ENCODE measurements at regions not wholly inside any gene's neighbourhood (a gene's known extent, or its start where the extent isn't known, plus 50 kb on each side); places are given as distances from the start of the nearest gene placed in this dataset.

DNA sequence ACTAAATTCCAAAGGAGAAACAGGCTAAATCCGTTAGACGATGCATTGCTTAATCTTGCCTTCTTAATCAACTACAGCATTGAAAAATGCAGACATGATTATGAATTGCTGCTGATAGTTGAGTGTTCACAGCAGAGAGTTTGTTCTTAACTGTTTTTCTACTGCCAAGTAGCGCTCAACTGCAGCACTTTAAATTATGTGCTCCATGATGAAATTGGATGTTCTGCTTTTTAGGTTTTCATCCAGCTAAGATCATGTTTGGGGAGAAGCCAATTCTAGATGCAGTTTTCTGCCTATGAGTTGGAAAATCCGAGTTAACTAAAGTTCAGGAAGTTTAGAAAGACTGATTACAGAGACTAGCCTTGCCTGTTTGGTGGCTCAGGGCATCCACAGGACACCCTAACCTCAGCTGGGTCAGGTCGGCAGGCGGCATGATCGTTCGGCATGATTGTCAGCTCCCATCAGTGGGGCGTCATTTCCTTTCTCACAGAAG, 119.4 kb upstream of the PIEZO2 start:
- Mint-ChIP-seq H3K4me3 (no peak overlapping the region), H3K4me1 (no peaks in the 10 kb centered on the region), H3K27ac (no peak overlapping the region), H3K9me3 (peaks cover 7 to 15% of the 10 kb centered on the region in 2 donors), H3K27me3 (peaks cover 8% of the 10 kb centered on the region)
- ATAC-seq, result no peak
- DNase-seq, result no peak

DNA sequence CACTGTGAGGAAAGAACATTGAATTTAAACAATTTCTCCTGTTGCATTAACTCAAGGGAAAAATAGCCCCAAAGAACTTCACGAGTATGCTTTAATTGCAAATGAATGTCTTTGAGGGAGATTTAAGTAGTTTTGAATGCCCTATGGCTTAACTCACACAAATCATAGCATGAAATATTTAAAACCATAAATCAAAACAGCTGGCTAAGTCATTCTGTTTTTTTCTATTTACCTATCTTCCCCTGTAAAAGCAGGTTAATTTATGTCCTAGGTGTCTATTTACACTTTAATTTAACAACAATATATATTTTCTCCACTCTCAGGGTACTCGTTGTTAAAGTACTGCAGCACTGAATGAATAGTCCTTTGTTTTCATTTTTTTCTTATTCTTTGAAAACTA, 118.8 kb upstream of the PIEZO2 start:
- Mint-ChIP-seq H3K27me3 (peaks cover 8% of the 10 kb centered on the region), H3K4me3 (no peak overlapping the region), H3K9me3 (peaks cover 13 to 15% of the 10 kb centered on the region in 2 donors), H3K27ac (no peak overlapping the region), H3K4me1 (no peaks in the 10 kb centered on the region)
- DNase-seq (no peak), ATAC-seq (no peak)

DNA sequence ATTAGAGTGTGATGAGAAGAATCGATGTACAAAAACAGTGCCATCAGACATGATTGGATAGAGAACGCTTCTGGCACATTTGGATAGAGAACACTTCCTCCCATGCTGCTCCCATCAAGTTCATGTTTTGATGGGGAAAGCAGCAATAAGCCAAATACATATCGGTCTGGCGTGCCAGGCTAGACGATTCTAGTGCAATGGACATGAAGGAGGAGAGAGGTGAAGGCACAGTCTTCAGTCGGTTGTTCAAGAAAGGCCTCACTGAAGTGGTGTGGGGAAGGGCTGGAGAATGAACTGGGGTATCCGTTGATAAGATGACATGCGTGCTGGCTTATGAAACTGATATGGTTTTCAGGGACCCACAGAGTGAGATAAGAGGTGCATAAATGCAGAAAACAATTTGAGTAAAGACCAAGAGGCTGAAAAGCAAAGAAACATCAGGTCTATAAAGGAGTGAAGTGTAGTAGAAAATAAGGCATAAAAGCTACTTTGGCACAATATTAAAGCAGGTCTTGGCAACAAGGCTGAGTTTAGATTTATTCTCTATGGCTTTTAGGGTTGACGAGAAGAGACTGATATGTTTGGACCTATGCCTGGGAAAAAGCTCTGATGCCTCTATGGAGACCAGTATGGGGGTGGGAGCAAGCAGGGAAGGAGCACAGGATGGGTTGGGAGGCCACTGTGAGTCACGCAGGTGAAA, 117.6 kb upstream of the PIEZO2 start:
- H3K27ac Mint-ChIP-seq, result no peak overlapping the region
- H3K27me3 Mint-ChIP-seq, result peaks cover 8% of the 10 kb centered on the region
- ATAC-seq (no peak), DNase-seq (no peak)
- peaks cover 13 to 15% of the 10 kb centered on the region in 2 donors for H3K9me3 Mint-ChIP-seq
- no peaks in the 10 kb centered on the region for H3K4me1 Mint-ChIP-seq
- H3K4me3 Mint-ChIP-seq, result no peak overlapping the region

DNA sequence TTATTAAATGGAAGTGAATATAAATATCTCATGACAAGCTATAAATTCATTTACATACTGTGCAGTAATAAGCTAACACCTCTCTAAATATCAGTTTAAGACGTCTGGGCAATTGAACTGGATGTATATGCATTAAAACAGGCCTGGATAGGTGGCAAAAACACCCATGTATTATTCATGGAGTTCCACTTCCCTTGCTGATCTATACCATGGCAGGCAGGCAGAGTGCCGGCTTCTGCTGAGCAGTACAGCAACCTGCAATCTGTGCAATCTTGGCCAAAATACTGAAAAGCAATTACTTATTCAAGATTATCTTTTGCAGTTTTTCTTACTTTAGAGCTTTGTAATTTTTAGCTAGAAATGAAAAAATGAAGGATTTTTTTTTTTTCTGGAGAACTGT, 112.1 kb upstream of the PIEZO2 start:
- DNase-seq, result no peak
- Mint-ChIP-seq H3K4me1 (no peaks in the 10 kb centered on the region), H3K4me3 (no peak overlapping the region), H3K9me3 (peaks cover 1 to 13% of the 10 kb centered on the region in 2 donors), H3K27me3 (no peaks in the 10 kb centered on the region), H3K27ac (no peak overlapping the region)
- no peak for ATAC-seq

DNA sequence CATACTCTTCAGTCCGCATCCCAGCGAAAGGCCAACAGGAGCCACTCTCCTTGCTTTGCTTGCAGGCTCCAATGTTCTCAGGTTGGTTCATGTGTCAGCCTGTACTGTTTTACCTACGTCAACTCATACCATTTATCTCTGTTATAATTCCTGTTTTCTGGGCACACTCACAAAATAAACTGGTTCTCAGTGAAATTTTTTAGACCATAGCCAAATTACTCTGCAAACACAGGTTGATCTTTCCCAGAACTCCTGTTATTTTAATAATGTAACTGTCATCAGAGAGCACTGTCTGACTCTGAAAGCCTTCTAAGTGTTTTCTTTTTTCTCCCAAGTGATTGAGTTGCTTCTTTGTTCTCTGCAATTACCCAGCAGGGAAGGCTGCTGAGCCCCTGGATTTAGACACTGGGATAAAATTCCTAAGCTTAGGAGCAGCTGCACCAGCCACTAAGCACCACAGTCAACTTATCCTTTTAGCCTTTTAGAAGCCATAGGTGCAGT, 111.6 kb upstream of the PIEZO2 start:
- no peaks in the 10 kb centered on the region for H3K4me1 Mint-ChIP-seq
- H3K4me3 Mint-ChIP-seq, result no peak overlapping the region
- no peak for ATAC-seq
- H3K27me3 Mint-ChIP-seq, result no peaks in the 10 kb centered on the region
- H3K9me3 Mint-ChIP-seq, result peaks cover 0 to 13% of the 10 kb centered on the region in 2 donors
- DNase-seq, result no peak
- no peak overlapping the region for H3K27ac Mint-ChIP-seq

DNA sequence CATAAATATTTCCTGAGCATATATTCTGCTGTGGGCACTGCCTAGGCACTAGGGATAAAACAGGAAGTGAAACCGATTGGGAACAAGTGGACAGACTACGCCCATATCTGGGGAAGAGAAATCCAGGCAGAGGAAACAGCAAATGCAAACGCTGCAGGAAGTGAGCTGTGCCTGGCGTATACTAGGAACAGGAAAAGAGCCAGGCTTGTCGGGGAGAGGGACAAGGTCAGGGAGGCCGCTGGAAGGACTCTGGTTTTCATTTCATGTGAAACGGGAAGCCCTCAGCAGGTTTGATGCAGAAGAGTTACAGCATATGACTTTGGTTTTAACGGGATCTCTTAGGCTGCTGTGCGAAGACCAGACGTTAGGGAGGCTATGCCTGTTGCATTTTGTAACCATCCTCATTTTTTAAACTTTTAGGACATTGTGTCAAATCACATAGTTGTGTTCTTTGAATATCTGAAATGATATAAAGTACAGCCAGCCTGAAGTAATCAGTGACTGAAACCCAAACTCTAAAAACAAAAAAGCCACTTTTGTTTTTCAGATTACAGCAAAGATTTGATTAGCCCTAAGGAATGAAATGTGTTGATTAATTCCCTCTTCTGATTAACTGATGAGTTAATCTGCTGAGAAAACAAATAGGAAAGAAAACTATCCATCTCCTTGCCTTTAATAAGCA, 110.2 kb upstream of the PIEZO2 start:
- Mint-ChIP-seq H3K27me3 (no peaks in the 10 kb centered on the region), H3K4me3 (no peak overlapping the region), H3K27ac (no peak overlapping the region), H3K9me3 (peaks cover 0 to 8% of the 10 kb centered on the region in 2 donors), H3K4me1 (no peaks in the 10 kb centered on the region)
- no peak for ATAC-seq
- DNase-seq, result no peak

DNA sequence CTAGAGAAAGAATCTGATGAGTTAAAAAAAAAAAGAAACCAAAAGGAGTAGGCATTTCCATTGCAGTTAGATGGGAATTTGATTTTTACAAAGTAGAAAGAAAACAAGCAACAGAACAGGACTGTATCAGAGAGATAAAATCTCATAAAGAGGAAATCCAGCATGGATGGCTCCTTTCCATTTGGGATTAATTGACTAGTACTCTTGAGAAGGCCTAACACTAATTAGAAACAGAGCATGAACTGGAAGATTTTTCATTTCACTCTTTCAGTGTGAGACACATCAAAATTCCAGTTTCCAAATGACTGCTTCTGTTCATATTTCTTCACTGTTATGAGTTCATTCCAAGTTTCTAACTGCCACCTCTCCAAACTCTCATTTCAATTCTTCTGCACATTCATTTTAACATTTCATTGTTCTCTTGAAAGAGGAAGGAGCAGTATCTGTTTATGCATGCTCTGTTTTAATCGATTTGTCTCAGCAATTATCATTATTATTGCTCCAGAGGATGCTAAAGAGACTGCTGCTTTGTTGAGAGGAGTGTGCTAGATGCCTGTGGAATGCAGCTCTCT, 108.8 kb upstream of the PIEZO2 start:
- ATAC-seq (no peak), DNase-seq (no peak)
- Mint-ChIP-seq H3K4me3 (no peak overlapping the region), H3K9me3 (no peaks in the 10 kb centered on the region), H3K27me3 (no peaks in the 10 kb centered on the region), H3K27ac (no peak overlapping the region), H3K4me1 (no peaks in the 10 kb centered on the region)

DNA sequence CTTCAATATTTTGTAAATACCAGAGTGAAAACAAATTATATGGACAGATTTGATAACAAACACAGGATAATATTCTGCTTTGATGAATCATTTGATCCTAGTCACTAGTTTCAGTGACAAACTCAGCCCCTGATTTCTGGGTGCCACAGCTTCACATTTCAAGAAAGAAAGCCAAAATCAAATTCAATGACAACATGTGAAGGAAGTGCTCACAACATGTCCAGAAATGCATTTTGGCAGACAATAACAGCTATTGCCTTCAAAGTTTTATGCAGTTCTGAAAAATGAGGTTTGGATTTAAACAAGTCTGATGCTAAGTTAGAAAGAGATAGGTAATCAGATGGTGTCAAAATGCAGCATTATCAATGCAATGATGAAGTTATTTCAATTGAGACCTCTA, 106.9 kb upstream of the PIEZO2 start:
- no peak for DNase-seq
- no peak for ATAC-seq
- no peak overlapping the region for H3K4me3 Mint-ChIP-seq
- H3K9me3 Mint-ChIP-seq, result peaks cover 0 to 6% of the 10 kb centered on the region in 2 donors
- H3K27ac Mint-ChIP-seq, result no peak overlapping the region
- no peaks in the 10 kb centered on the region for H3K4me1 Mint-ChIP-seq
- no peaks in the 10 kb centered on the region for H3K27me3 Mint-ChIP-seq

DNA sequence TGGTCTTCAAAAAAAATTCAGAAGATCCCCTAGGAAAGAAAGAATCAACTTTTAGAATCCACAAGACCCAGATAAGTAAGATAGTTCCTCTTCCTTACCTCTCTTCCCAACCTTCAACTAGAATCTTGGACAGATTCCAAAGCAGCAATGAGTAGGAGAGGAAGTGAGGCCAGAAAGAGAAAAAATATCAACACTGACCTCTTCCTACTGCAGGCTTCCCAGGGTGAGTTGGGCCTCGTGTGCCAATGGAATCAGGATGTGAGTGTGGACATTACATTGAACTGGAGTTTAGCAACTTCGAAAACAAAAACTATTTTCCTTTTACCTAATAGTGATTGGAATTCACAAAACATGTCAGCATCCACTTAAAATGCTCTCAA, 102.5 kb upstream of the PIEZO2 start:
- Mint-ChIP-seq H3K4me1 (no peaks in the 10 kb centered on the region), H3K9me3 (peaks cover 0 to 6% of the 10 kb centered on the region in 2 donors), H3K4me3 (no peak overlapping the region), H3K27me3 (no peaks in the 10 kb centered on the region), H3K27ac (no peak overlapping the region)
- no peak for ATAC-seq
- DNase-seq, result no peak

DNA sequence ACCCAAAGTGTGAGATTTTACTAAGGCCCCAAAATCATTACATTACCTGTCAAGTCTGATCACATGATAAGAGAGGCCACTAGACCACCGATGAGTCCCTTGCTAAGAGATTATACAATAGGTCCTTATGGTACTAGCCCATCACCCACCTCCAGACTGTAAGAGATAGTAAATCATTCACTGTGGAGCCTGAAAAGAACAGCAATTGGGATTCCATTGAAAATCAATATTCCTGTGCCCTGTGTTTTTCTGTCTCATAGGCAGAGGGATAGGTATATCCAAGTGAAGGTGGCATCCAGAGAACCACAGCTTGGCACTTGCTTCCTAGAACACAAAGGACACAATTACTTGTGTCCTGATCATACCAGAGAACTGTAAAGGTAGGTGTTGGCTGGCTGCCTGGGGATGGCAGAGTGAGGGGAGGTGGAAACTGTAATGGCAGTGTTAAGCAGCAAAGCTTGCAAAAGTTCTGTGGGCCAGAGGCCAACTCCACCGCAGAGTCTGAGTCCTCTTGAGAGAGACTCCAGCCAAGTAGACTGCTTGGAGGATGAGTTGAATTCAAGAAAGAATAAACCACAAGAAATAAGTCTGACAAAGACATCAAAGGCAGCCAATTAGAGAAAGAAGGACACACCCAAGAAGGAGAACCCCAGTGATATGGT, 102.0 kb upstream of the PIEZO2 start:
- Mint-ChIP-seq H3K9me3 (peaks cover 0 to 6% of the 10 kb centered on the region in 2 donors), H3K4me1 (no peaks in the 10 kb centered on the region), H3K4me3 (no peak overlapping the region), H3K27ac (peak overlapping the region in 1 of 2 donors; percentile 61), H3K27me3 (no peaks in the 10 kb centered on the region)
- ATAC-seq (no peak), DNase-seq (no peak)

DNA sequence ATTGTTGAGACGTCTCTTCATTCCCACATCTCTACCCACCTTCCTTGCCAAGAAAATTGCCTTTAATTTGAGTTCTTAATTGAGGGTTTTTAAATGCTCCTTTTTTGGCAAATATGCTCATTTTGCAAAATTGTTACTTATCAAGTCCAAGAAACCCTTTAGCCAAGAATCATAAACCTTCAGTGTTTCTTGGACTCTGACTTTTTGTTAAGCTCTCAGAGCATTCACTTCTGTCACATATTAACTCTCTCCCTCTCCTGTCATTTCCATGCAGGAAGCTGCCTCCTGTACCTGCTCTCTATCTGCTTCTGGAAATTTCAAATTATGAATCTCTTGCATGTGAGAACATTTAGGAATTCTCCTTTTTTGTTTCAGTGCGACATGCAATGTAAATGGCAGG, 100.0 kb upstream of the PIEZO2 start:
- H3K27me3 Mint-ChIP-seq, result no peaks in the 10 kb centered on the region
- no peak overlapping the region for H3K27ac Mint-ChIP-seq
- DNase-seq (no peak), ATAC-seq (no peak)
- no peaks in the 10 kb centered on the region for H3K4me1 Mint-ChIP-seq
- H3K4me3 Mint-ChIP-seq, result no peak overlapping the region
- peaks cover 0 to 6% of the 10 kb centered on the region in 2 donors for H3K9me3 Mint-ChIP-seq

DNA sequence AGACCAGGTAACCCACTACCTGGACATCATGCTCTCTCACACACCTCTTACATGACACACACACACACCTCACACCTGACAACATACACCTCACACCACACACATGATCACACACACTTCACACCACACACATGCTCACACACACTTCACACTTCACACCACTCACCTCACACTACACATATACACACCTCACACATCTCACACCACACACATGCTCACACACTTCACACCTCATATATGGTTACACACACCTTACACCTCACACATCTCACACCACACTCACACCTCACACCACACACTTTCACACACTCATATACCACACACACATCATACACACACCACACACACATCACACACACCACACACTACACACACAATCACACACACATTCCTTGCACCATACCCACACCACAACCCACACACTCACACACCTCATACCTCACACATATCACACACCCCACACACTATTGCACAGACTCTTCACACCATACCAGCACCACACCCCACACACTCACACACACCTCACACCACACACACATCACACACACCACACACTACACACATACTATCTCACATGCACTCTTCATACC, 98.1 kb upstream of the PIEZO2 start:
- no peak overlapping the region for H3K27ac Mint-ChIP-seq
- H3K27me3 Mint-ChIP-seq, result no peaks in the 10 kb centered on the region
- DNase-seq (no peak), ATAC-seq (no peak)
- H3K4me1 Mint-ChIP-seq, result no peaks in the 10 kb centered on the region
- H3K9me3 Mint-ChIP-seq, result peaks cover 6 to 8% of the 10 kb centered on the region in 2 donors
- no peak overlapping the region for H3K4me3 Mint-ChIP-seq

DNA sequence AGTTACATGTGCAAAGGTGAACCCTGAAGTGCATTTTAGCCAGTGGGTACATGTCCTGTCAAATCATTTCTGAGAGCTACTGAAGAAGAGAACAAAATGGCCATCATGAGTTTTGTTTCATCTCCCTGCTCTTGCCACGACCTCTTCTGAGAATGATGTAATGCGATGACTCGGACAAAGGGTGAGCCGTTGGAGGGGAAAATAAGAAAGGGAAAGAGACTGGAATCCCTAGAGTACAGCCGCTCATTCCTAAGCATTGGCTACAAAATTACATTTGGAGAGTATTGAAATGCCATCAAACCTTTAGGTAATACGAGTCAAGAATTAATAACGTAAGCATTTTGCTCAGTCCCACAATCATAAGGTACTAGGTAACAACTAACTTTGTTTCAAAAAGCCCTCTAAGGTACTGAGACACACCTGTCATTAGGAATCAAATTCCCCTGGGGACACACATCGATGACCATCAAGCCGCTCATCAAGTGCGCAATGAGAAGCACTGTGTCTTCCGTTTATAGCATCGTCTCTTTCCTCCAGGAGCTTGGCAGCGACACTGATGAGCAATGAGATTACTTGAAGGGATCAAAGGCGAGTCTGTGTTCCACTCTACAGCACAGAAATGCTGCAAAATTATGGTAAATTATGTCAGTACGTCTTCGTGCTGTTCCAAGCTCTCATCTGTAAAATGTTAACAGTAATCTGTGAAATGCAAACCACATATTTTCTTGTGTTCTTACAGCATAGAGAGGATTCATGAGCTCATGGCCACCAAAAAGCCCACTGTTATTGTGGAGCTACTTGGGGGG, 97.3 kb upstream of the PIEZO2 start:
- H3K27ac Mint-ChIP-seq, result no peak overlapping the region

DNA sequence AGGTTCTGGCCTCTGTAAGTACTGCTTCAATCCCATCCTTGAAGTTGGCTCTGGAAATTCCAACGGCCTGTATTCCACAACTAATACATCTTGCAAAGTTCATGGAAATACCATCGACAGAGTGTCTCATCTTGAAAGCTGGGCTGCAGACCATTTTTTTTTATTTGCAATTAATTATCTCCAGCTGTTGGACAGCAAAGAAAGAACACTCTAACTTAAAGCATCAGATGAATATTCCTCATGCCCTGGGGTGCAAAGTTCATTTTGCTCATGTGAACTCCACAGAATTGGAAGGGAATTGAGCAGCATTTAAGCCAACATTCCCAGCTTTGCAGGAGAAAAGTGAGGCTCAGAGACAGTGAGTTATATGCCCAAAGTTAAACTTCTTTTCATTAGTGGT, 96.5 kb upstream of the PIEZO2 start:
- ATAC-seq, result no peak
- Mint-ChIP-seq H3K27ac (no peak overlapping the region), H3K27me3 (no peaks in the 10 kb centered on the region), H3K4me3 (no peak overlapping the region), H3K9me3 (peaks cover 0 to 8% of the 10 kb centered on the region in 2 donors), H3K4me1 (no peaks in the 10 kb centered on the region)
- DNase-seq, result no peak

More for the DNA sequence above, 97.3 kb upstream of the PIEZO2 start:
- Mint-ChIP-seq H3K4me3 (no peak overlapping the region), H3K4me1 (no peaks in the 10 kb centered on the region), H3K27me3 (no peaks in the 10 kb centered on the region), H3K9me3 (peaks cover under 1 to 8% of the 10 kb centered on the region in 2 donors)
- no peak for ATAC-seq
- DNase-seq, result no peak

DNA sequence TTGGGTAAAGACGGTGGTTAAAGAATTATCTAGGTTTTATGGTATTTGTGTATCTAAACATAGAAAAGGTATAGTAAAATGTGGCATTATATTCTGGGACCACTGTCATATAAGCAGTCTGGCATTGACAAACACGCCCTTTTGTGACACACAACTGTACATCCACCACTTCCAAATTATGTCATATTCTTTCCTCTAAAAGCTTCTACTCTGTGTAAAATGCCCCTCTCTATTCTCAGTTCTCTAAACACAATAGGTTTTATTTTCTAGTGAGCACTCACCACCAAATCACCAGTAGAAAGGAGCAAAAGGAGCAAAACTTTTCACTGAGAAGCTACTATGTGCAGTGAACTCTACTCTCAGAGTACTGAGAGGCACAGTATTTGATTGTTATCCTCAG, 88.1 kb upstream of the PIEZO2 start:
- Mint-ChIP-seq H3K27me3 (peaks cover 11% of the 10 kb centered on the region), H3K27ac (no peak overlapping the region), H3K4me3 (no peak overlapping the region), H3K9me3 (peaks cover 0 to 5% of the 10 kb centered on the region in 2 donors), H3K4me1 (no peaks in the 10 kb centered on the region)
- DNase-seq (no peak), ATAC-seq (no peak)
